Endodermal cell (in vitro differentiated cells): ENCODE measurements at regions not wholly inside any gene's neighbourhood (a gene's known extent, or its start where the extent isn't known, plus 50 kb on each side); places are given as distances from the start of the nearest gene placed in this dataset.

Source experiments
- DNase-seq: peaks from one replicate; pipeline ENCODE4 v3.0.0-alpha.2; 2017
- H3K27ac ChIP-seq: 2 replicates; pipeline ENCODE4 v1.5.1; 2013; ENCODE audit warnings: mild to moderate bottlenecking, low read depth, low read length, moderate library complexity
- H3K27me3 ChIP-seq: 2 replicates; pipeline ENCODE4 v1.6.1; 2013; ENCODE audit warnings: mild to moderate bottlenecking, low read length, moderate library complexity; ENCODE audit not compliant: insufficient read depth, control insufficient read depth, poor library complexity, severe bottlenecking
- H3K36me3 ChIP-seq: 2 replicates; pipeline ENCODE4 v1.7.0; 2013; ENCODE audit warnings: mild to moderate bottlenecking, low read length, moderate library complexity; ENCODE audit not compliant: control insufficient read depth, insufficient read depth
- H3K4me1 ChIP-seq: one replicate; pipeline ENCODE4 v1.7.0; 2013; ENCODE audit warnings: low read length; ENCODE audit not compliant: control insufficient read depth, insufficient read depth
- H3K4me3 ChIP-seq: 2 replicates; pipeline ENCODE4 v1.5.1; 2013; ENCODE audit warnings: mild to moderate bottlenecking, low read length, moderate library complexity
- H3K9ac ChIP-seq: 2 replicates; pipeline ENCODE4 v1.6.1; 2013; ENCODE audit warnings: mild to moderate bottlenecking, low read length, moderate library complexity; ENCODE audit not compliant: poor library complexity, severe bottlenecking; ENCODE audit errors: extremely low read depth
- H3K9me3 ChIP-seq: 2 replicates; pipeline ENCODE4 v1.6.1; 2013; ENCODE audit warnings: mild to moderate bottlenecking, low read length, moderate library complexity; ENCODE audit not compliant: control insufficient read depth
- H3K27ac Mint-ChIP-seq: 2 replicates; pipeline ENCODE4 v1.8.0; 2020; ENCODE audit warnings: mixed read lengths
- H3K27me3 Mint-ChIP-seq: 2 replicates; pipeline ENCODE4 v1.8.0; 2021; ENCODE audit warnings: mild to moderate bottlenecking, mixed read lengths; ENCODE audit not compliant: insufficient read depth
- H3K36me3 Mint-ChIP-seq: 2 replicates; pipeline ENCODE4 v1.8.0; 2020; ENCODE audit warnings: low read depth, mixed read lengths
- H3K4me1 Mint-ChIP-seq: 2 replicates; pipeline ENCODE4 v1.8.0; 2020; ENCODE audit warnings: mixed read lengths
- H3K4me3 Mint-ChIP-seq: 2 replicates; pipeline ENCODE4 v1.8.0; 2020; ENCODE audit warnings: mild to moderate bottlenecking, moderate library complexity, mixed read lengths
- H3K9me3 Mint-ChIP-seq: 2 replicates; pipeline ENCODE4 v1.8.0; 2020; ENCODE audit warnings: mild to moderate bottlenecking, mixed read lengths
- WGBS, 2 experiments: methylation state at CpG; one replicate each; pipeline versions ENCODE4 v1.1.5 to v1.1.7; 2013; ENCODE audit warnings: missing lambda C conversion rate in 2 of 2, mixed read lengths in 1 of 2; ENCODE audit not compliant: insufficient coverage in 1 of 2, insufficient read length in 1 of 2; 5-methylcytosine and 5-hydroxymethylcytosine counted together
- TF ChIP-seq, protein P1 (sequence below): fragments of 200-600 bp; sonication (generic); conservative IDR thresholded peaks from 2 replicates; pipeline ENCODE4 v1.5.0; 2021; ENCODE audit warnings: antibody characterized with exemption, mild to moderate bottlenecking

DNA sequence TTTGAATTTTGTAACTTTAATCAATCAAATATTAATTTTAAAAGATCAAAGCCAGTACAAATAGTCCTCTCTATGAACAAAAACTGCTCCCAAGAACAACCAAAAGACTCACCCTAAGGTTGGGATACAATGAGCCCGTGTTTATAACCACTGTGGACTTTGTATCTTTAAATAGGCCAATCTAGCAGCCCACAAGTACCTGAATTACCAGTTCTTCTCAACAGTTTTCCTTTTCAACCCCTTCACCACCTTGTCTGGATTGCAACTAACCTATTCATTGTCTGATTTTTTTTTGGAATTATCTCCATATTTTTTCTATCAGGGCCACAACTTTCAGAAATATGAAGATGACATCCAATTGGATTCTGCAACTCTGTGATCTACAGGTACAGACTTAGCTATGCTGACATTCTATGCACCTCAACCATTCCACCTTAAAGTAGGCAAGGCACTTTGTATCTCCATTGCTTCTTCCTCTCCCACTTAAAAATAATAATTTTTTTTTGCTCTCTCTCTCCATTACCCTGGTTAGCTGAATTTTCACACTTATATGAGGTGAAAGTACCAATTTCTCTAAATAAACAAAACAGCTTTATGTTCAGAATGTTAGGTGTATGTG lies 81.9 kb upstream of the MAPRE2 start:
- no peak for DNase-seq
- H3K27ac ChIP-seq, result no peak overlapping the region
- H3K36me3 ChIP-seq, result no peaks in the 10 kb centered on the region
- H3K4me1 ChIP-seq, result no peaks in the 10 kb centered on the region
- no peak overlapping the region for H3K4me3 ChIP-seq
- 83% methylated on average over 1 of the region's 1 CpG; no CpG with 5 or more reads in 1 of the 2 experiments for WGBS, 2 experiments
- no peak overlapping the region for H3K27ac Mint-ChIP-seq
- H3K9ac ChIP-seq, result no peak overlapping the region
- H3K27me3 Mint-ChIP-seq, result no peaks in the 10 kb centered on the region
- TF ChIP-seq, protein P1, sequence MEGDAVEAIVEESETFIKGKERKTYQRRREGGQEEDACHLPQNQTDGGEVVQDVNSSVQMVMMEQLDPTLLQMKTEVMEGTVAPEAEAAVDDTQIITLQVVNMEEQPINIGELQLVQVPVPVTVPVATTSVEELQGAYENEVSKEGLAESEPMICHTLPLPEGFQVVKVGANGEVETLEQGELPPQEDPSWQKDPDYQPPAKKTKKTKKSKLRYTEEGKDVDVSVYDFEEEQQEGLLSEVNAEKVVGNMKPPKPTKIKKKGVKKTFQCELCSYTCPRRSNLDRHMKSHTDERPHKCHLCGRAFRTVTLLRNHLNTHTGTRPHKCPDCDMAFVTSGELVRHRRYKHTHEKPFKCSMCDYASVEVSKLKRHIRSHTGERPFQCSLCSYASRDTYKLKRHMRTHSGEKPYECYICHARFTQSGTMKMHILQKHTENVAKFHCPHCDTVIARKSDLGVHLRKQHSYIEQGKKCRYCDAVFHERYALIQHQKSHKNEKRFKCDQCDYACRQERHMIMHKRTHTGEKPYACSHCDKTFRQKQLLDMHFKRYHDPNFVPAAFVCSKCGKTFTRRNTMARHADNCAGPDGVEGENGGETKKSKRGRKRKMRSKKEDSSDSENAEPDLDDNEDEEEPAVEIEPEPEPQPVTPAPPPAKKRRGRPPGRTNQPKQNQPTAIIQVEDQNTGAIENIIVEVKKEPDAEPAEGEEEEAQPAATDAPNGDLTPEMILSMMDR, result no peak
- H3K4me3 Mint-ChIP-seq, result no peak overlapping the region
- peaks cover 7% of the 10 kb centered on the region for H3K4me1 Mint-ChIP-seq
- no peaks in the 10 kb centered on the region for H3K36me3 Mint-ChIP-seq
- no peaks in the 10 kb centered on the region for H3K9me3 Mint-ChIP-seq
- H3K27me3 ChIP-seq, result no peaks in the 10 kb centered on the region
- no peaks in the 10 kb centered on the region for H3K9me3 ChIP-seq

DNA sequence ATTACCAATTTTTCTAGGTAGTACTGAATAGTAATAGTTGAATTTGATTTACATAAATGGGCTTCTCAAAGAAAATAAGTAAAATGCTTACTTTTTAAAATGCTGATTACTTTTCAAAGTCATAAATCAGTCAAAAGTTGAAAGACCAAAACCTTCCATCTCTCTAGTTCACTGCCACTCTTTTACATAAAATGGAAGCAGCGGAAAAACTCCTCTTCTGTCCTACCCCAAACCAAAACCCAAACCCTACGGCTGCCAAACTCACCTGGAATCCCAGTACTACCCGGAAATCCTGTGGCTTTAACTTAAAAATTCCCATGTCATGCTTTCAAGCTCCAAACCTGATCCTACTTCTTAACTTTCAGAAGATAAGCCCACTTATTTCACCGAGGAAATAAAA lies 81.2 kb upstream of the MAPRE2 start:
- Mint-ChIP-seq H3K4me3 (no peak overlapping the region), H3K27me3 (no peaks in the 10 kb centered on the region), H3K36me3 (no peaks in the 10 kb centered on the region), H3K9me3 (no peaks in the 10 kb centered on the region), H3K27ac (no peak overlapping the region), H3K4me1 (peaks cover 7% of the 10 kb centered on the region)
- Histone ChIP-seq H3K9ac (no peak overlapping the region), H3K4me1 (no peaks in the 10 kb centered on the region), H3K27me3 (no peaks in the 10 kb centered on the region), H3K27ac (no peak overlapping the region), H3K9me3 (no peaks in the 10 kb centered on the region), H3K4me3 (no peak overlapping the region), H3K36me3 (no peaks in the 10 kb centered on the region)
- TF ChIP-seq, protein P1, result no peak
- WGBS, 2 experiments, result 82 to 95% methylated on average over 3 to 4 of the region's 4 CpGs
- no peak for DNase-seq

DNA sequence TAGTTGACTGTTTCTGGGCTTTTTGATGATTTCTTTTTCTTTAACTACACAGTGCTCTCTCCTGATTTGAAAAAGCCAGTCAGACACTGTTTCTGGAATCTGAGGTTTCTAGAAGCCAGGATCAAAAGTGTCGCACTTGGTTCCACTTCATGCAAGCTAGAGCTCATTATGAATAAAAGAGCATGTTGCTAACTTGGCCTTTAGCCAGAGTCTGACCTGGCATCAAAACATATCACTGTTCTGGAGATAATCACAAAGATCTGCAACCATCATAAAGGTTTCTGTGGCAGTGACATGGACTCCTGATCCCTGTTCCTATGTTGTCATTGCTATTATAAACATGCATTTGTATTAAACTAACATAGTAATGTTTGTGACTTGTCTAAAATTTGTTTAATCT lies 76.1 kb upstream of the MAPRE2 start:
- Mint-ChIP-seq H3K36me3 (no peaks in the 10 kb centered on the region), H3K9me3 (no peaks in the 10 kb centered on the region), H3K27me3 (peaks cover 3% of the 10 kb centered on the region), H3K4me3 (no peak overlapping the region), H3K27ac (no peak overlapping the region), H3K4me1 (peaks cover 1% of the 10 kb centered on the region)
- Histone ChIP-seq H3K9me3 (no peaks in the 10 kb centered on the region), H3K4me1 (no peaks in the 10 kb centered on the region), H3K4me3 (no peak overlapping the region), H3K9ac (no peak overlapping the region), H3K36me3 (no peaks in the 10 kb centered on the region), H3K27ac (no peak overlapping the region), H3K27me3 (peaks cover 4% of the 10 kb centered on the region)
- no peak for DNase-seq
- TF ChIP-seq, protein P1, result no peak
- 90 to 100% methylated on average over 1 of the region's 1 CpG for WGBS, 2 experiments
